ENCODE measurements at regions not wholly inside any gene's neighbourhood (a gene's known extent, or its start where the extent isn't known, plus 50 kb on each side); places are given as distances from the start of the nearest gene placed in this dataset.

GRCh38 chr2:40041422-40042382, 262.6 kb upstream of the THUMPD2 start:
- Histone ChIP-seq H3K4me1 (ENCODE audit: insufficient read depth) (no peaks in the 10 kb centered on the region), H3K27ac (ENCODE audit: low read depth) (no peak overlapping the region), H3K4me2 (no peak overlapping the region), H3K27me3 (ENCODE audit: insufficient read depth) (no peaks in the 10 kb centered on the region), H2AFZ (no peak overlapping the region), H3K4me3 (no peak overlapping the region), H4K20me1 (replicated peaks; ENCODE audit: insufficient read depth) (no peaks in the 10 kb centered on the region), H3F3A (replicated peaks; ENCODE audit: low read depth) (no peaks in the 10 kb centered on the region), H3K36me3 (ENCODE audit: insufficient read depth) (no peaks in the 10 kb centered on the region), H3K79me2 (replicated peaks; ENCODE audit: insufficient read depth) (no peaks in the 10 kb centered on the region), H3K9me2 (ENCODE audit: insufficient read depth) (no peaks in the 10 kb centered on the region)
- ATAC-seq (no peak), DNase-seq (ENCODE audit: low spot score) (no peak)
- H3K9me3 Mint-ChIP-seq = no peaks in the 10 kb centered on the region; the same call in 1 of the 3 replicates
- no peaks in the 10 kb centered on the region for H3K4me1 Mint-ChIP-seq
- TF ChIP-seq CREB1 (CRISPR knock-in tag; IDR thresholded peaks at IDR 0.05; ENCODE audit: low read depth) (no peak), JUNB (IDR thresholded peaks at IDR 0.05; ENCODE audit: unreplicated experiment) (no peak), ZNF114 (CRISPR knock-in tag; IDR thresholded peaks at IDR 0.05) (no peak), POLR2AphosphoS5 (IDR thresholded peaks at IDR 0.05; ENCODE audit: low read depth) (no peak), STAT1 (IDR thresholded peaks at IDR 0.05; ENCODE audit: unreplicated experiment) (no peak), REST (IDR thresholded peaks at IDR 0.05; ENCODE audit: unreplicated experiment) (no peak), ETS1 (IDR thresholded peaks at IDR 0.05) (no peak), NANOG (IDR thresholded peaks at IDR 0.05; ENCODE audit: borderline replicate concordance) (no peak), EZH2 (IDR thresholded peaks at IDR 0.05; ENCODE audit: low read depth, unreplicated experiment) (no peak), ZNF331 (CRISPR knock-in tag; IDR thresholded peaks at IDR 0.05; ENCODE audit: low read depth) (no peak), ZNF462 (CRISPR knock-in tag; IDR thresholded peaks at IDR 0.05) (no peak), CTCF (conservative IDR thresholded peaks at IDR 0.05; ENCODE audit: low read depth in 2 of 2) (no peak), EZH2phosphoT487 (IDR thresholded peaks at IDR 0.05; ENCODE audit: unreplicated experiment) (no peak)
- H3K36me3 Mint-ChIP-seq (ENCODE audit: low read depth) = no peaks in the 10 kb centered on the region
- H3K27me3 Mint-ChIP-seq (ENCODE audit: insufficient read depth, low read depth, poor library complexity) = peaks cover 1% of the 10 kb centered on the region
- H3K4me3 Mint-ChIP-seq = no peak overlapping the region
- no peak overlapping the region for H3K27ac Mint-ChIP-seq

Data from GM23338 (cell line).